GM23248 (cell line): ENCODE measurements at regions not wholly inside any gene's neighbourhood (a gene's known extent, or its start where the extent isn't known, plus 50 kb on each side); places are given as distances from the start of the nearest gene placed in this dataset.

Source experiments
- DNase-seq: peaks from one replicate; pipeline ENCODE4 v3.0.0-alpha.2; 2015
- H2AFZ ChIP-seq: fragments of 200-600 bp; sonication (generic); 2 replicates; pipeline ENCODE4 v1.6.1; 2016; ENCODE audit warnings: antibody characterized with exemption
- H3F3A ChIP-seq: fragments of 200-600 bp; sonication (generic); 2 replicates; pipeline ENCODE4 v1.6.1; 2016; ENCODE audit warnings: mild to moderate bottlenecking, antibody characterized with exemption, mixed run types; ENCODE audit not compliant: insufficient read depth
- H3K27ac ChIP-seq: fragments of 200-600 bp; sonication (generic); 2 replicates; pipeline ENCODE4 v1.5.1; 2016; ENCODE audit warnings: mild to moderate bottlenecking
- H3K27me3 ChIP-seq: fragments of 200-600 bp; sonication (generic); replicated peaks from 2 replicates; pipeline ENCODE4 v1.6.1; 2016; ENCODE audit warnings: mild to moderate bottlenecking; ENCODE audit not compliant: insufficient read depth
- H3K36me3 ChIP-seq: fragments of 200-600 bp; sonication (generic); 2 replicates; pipeline ENCODE4 v1.6.1; 2016; ENCODE audit warnings: low read depth, mild to moderate bottlenecking
- H3K4me1 ChIP-seq: fragments of 200-600 bp; sonication (generic); 2 replicates; pipeline ENCODE4 v1.6.1; 2016; ENCODE audit warnings: mild to moderate bottlenecking; ENCODE audit not compliant: insufficient read depth
- H3K4me2 ChIP-seq: fragments of 200-600 bp; sonication (generic); one replicate; pipeline ENCODE4 v1.6.1; 2016; ENCODE audit warnings: mild to moderate bottlenecking; ENCODE audit not compliant: unreplicated experiment
- H3K4me3 ChIP-seq: fragments of 200-600 bp; sonication (generic); 2 replicates; pipeline ENCODE4 v1.5.1; 2016; ENCODE audit warnings: mild to moderate bottlenecking
- H3K79me2 ChIP-seq: fragments of 200-600 bp; sonication (generic); 2 replicates; pipeline ENCODE4 v1.6.1; 2016; ENCODE audit warnings: mild to moderate bottlenecking; ENCODE audit not compliant: insufficient read depth
- H3K9ac ChIP-seq: fragments of 200-600 bp; sonication (generic); 2 replicates; pipeline ENCODE4 v1.6.1; 2016; ENCODE audit warnings: mild to moderate bottlenecking
- H3K9me2 ChIP-seq: fragments of 200-600 bp; sonication (generic); 2 replicates; pipeline ENCODE4 v1.6.1; 2016; ENCODE audit warnings: mixed run types, mild to moderate bottlenecking, moderate library complexity; ENCODE audit not compliant: insufficient read depth
- H3K9me3 ChIP-seq: fragments of 200-600 bp; sonication (generic); one replicate; pipeline ENCODE4 v1.6.1; 2017; ENCODE audit warnings: low read depth
- H4K20me1 ChIP-seq: fragments of 200-600 bp; sonication (generic); 2 replicates; pipeline ENCODE4 v1.6.0; 2016; ENCODE audit not compliant: insufficient read depth
- EZH2 ChIP-seq: fragments of 200-600 bp; sonication (generic); IDR thresholded peaks from 2 replicates; pipeline ENCODE4 v1.6.1; 2018; ENCODE audit warnings: antibody characterized with exemption, mild to moderate bottlenecking; ENCODE audit not compliant: insufficient read depth, poor library complexity, severe bottlenecking
- EZH2phosphoT487 ChIP-seq: fragments of 200-600 bp; sonication (generic); IDR thresholded peaks from 2 replicates; pipeline ENCODE4 v1.6.1; 2018; ENCODE audit warnings: antibody characterized with exemption, moderate library complexity, mild to moderate bottlenecking, low read depth; ENCODE audit not compliant: insufficient read depth
- WGBS, 2 experiments: methylation state at CpG; one replicate each; pipeline ENCODE4 v1.1.6; 2015 to 2017; ENCODE audit warnings: low lambda C conversion rate in 2 of 2, low coverage in 1 of 2; ENCODE audit errors: missing lambda C conversion rate in 2 of 2; 5-methylcytosine and 5-hydroxymethylcytosine counted together
- in situ Hi-C: fragments of 300-500 bp; cut with MboI; formaldehyde crosslinking; loops from 2 replicates; pipeline ENCODE4 v1.15.0; 2020

- Histone ChIP-seq H4K20me1 (no peaks in the 10 kb centered on the region), H3K4me1 (no peaks in the 10 kb centered on the region), H3K79me2 (no peaks in the 10 kb centered on the region), H3K36me3 (no peaks in the 10 kb centered on the region), H3K4me2 (no peak overlapping the region), H3K9ac (no peak overlapping the region), H3K27me3 (no peaks in the 10 kb centered on the region), H3F3A (no peaks in the 10 kb centered on the region), H3K27ac (no peak overlapping the region), H3K9me2 (no peaks in the 10 kb centered on the region), H3K9me3 (no peaks in the 10 kb centered on the region), H2AFZ (no peak overlapping the region), H3K4me3 (no peak overlapping the region)
- in situ Hi-C loops: no loop called here
- no peak for DNase-seq
- TF ChIP-seq EZH2phosphoT487 (no peak), EZH2 (no peak)
- WGBS, 2 experiments: 13 to 18% methylated on average over 3 of the region's 3 CpGs
Observed at GRCh38 chr9:102209176-102209575, 470.7 kb upstream of the GRIN3A start.

GRCh38 chr9:102206432-102206831 lies 468.0 kb upstream of the GRIN3A start:
- no peak overlapping the region for H3K4me3 ChIP-seq
- no peaks in the 10 kb centered on the region for H3K9me3 ChIP-seq
- TF ChIP-seq EZH2 (no peak), EZH2phosphoT487 (no peak)
- H4K20me1 ChIP-seq: no peaks in the 10 kb centered on the region
- no peak overlapping the region for H3K4me2 ChIP-seq
- DNase-seq: no peak
- no peaks in the 10 kb centered on the region for H3K9me2 ChIP-seq
- H3F3A ChIP-seq: no peaks in the 10 kb centered on the region
- no peak overlapping the region for H2AFZ ChIP-seq
- H3K79me2 ChIP-seq: no peaks in the 10 kb centered on the region
- no peaks in the 10 kb centered on the region for H3K27me3 ChIP-seq
- 22 to 23% methylated on average over 4 of the region's 4 CpGs for WGBS, 2 experiments
- H3K36me3 ChIP-seq: no peaks in the 10 kb centered on the region
- H3K27ac ChIP-seq: no peak overlapping the region
- in situ Hi-C loops: no loop called here
- no peak overlapping the region for H3K9ac ChIP-seq
- H3K4me1 ChIP-seq: no peaks in the 10 kb centered on the region

DNA sequence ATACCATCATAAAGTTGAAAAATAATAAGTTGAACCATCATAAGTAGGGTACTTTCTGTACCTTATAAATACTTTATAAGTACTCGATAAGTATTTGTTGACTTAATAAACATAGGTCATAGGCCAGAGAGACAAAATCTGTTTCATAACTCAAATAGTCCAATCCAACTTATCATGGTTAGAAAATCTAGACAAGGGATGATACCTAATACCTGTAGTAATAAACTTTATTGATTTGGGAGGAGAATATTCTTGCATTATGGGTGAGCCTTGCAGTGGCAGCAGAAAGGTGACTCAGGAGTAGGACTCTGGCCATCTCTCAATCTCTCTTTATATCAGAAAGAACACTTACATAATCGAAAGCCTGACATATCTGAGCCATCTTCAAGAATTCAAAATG lies 466.8 kb upstream of the GRIN3A start:
- whole genome bisulfite sequencing, 2 experiments: 17 to 23% methylated on average over 2 of the region's 2 CpGs
- no peak overlapping the region for H2AFZ ChIP-seq
- H4K20me1 ChIP-seq: no peaks in the 10 kb centered on the region
- H3K9me2 ChIP-seq: no peaks in the 10 kb centered on the region
- H3K27me3 ChIP-seq: no peaks in the 10 kb centered on the region
- no peaks in the 10 kb centered on the region for H3K79me2 ChIP-seq
- in situ Hi-C loops: no loop called here
- H3K27ac ChIP-seq: no peak overlapping the region
- DNase-seq: no peak
- no peak overlapping the region for H3K4me2 ChIP-seq
- no peaks in the 10 kb centered on the region for H3K4me1 ChIP-seq
- no peaks in the 10 kb centered on the region for H3F3A ChIP-seq
- no peaks in the 10 kb centered on the region for H3K9me3 ChIP-seq
- no peak overlapping the region for H3K4me3 ChIP-seq
- no peak overlapping the region for H3K9ac ChIP-seq
- TF ChIP-seq EZH2phosphoT487 (no peak), EZH2 (no peak)
- H3K36me3 ChIP-seq: no peaks in the 10 kb centered on the region

DNA sequence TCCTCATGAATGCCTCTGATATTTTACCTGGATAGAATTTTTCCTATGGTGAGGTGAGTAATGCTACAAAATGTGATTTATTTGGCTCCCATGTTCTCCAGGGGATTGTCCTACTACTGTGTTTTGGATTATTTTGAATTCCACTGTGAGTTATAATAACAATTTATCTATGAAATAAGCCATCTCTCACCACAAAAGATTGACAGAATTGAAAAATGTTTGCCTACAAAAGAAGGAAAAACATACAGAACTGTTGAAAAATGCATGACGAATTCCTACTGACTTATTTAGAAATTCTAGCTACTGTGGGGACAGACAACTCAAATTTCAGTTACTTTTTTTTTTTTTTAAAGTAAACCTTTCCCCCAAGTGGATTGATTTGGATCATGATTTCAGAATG lies 463.7 kb upstream of the GRIN3A start:
- 0 to 4% methylated on average over 1 of the region's 1 CpG for WGBS, 2 experiments
- no peaks in the 10 kb centered on the region for H4K20me1 ChIP-seq
- no peak overlapping the region for H3K4me2 ChIP-seq
- no peaks in the 10 kb centered on the region for H3K9me3 ChIP-seq
- no peak overlapping the region for H2AFZ ChIP-seq
- in situ Hi-C loops: no loop called here
- no peaks in the 10 kb centered on the region for H3K27me3 ChIP-seq
- TF ChIP-seq EZH2phosphoT487 (no peak), EZH2 (no peak)
- no peak overlapping the region for H3K4me3 ChIP-seq
- no peak overlapping the region for H3K27ac ChIP-seq
- H3K9me2 ChIP-seq: no peaks in the 10 kb centered on the region
- no peaks in the 10 kb centered on the region for H3F3A ChIP-seq
- no peaks in the 10 kb centered on the region for H3K79me2 ChIP-seq
- DNase-seq: no peak
- no peaks in the 10 kb centered on the region for H3K4me1 ChIP-seq
- no peaks in the 10 kb centered on the region for H3K36me3 ChIP-seq
- no peak overlapping the region for H3K9ac ChIP-seq

DNA sequence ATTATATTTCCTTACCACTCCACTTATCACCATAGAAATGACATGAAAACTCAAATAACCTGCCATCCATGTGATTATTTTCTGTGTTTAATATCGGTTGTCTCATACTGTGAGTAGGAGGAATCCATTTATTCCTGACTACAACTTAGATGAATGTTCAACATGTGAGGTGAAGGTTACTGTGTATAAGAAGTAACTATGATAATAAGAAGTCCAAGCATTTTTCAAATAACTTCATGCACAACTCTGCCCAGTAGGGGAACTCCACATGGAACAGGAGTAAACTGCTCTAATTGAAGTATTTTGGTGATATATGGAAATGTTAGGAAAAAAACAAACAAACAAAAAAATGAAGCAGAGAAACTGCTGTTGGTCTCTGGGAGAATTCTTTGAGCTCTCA lies 447.5 kb upstream of the GRIN3A start:
- Histone ChIP-seq H3K9me2 (no peaks in the 10 kb centered on the region), H3K79me2 (no peaks in the 10 kb centered on the region), H3K4me2 (no peak overlapping the region), H3K9ac (no peak overlapping the region), H2AFZ (no peak overlapping the region), H3K4me3 (no peak overlapping the region), H4K20me1 (no peaks in the 10 kb centered on the region), H3K36me3 (no peaks in the 10 kb centered on the region), H3K9me3 (no peaks in the 10 kb centered on the region), H3K27ac (no peak overlapping the region), H3K4me1 (no peaks in the 10 kb centered on the region), H3K27me3 (no peaks in the 10 kb centered on the region), H3F3A (no peaks in the 10 kb centered on the region)
- in situ Hi-C loops: no loop called here
- no peak for DNase-seq
- 14 to 19% methylated on average over 1 of the region's 1 CpG for WGBS, 2 experiments
- no peak for TF ChIP-seq EZH2phosphoT487
- TF ChIP-seq EZH2: no peak
